ENCODE measurements at regions not wholly inside any gene's neighbourhood (a gene's known extent, or its start where the extent isn't known, plus 50 kb on each side); places are given as distances from the start of the nearest gene placed in this dataset.

DNA sequence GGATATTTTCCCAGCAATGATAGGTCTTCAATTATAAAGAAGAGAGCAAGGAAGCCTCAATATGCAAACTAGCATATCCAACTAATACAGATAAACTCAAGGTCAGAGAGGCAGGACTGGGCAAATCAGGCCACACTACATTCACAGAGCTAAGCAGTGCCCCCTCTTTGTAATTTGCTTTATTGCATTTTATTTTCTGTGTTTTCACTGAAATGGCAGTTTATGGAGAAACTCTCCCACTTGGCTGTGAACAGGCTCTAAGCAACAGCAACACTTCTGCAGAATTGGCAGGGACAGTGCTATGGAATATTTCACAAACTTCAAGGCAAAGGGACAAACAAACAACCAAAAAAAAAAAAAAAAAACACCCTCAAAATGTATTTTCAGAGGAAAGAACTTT lies 93.4 kb upstream of the SOD1 start:
- no peak for FAIRE-seq

GRCh38 chr21:31564439-31564838 lies 95.1 kb upstream of the SOD1 start:
- FAIRE-seq, result no peak

GRCh38 chr21:31560479-31560878 lies 99.0 kb upstream of the SOD1 start:
- no peak for FAIRE-seq

DNA sequence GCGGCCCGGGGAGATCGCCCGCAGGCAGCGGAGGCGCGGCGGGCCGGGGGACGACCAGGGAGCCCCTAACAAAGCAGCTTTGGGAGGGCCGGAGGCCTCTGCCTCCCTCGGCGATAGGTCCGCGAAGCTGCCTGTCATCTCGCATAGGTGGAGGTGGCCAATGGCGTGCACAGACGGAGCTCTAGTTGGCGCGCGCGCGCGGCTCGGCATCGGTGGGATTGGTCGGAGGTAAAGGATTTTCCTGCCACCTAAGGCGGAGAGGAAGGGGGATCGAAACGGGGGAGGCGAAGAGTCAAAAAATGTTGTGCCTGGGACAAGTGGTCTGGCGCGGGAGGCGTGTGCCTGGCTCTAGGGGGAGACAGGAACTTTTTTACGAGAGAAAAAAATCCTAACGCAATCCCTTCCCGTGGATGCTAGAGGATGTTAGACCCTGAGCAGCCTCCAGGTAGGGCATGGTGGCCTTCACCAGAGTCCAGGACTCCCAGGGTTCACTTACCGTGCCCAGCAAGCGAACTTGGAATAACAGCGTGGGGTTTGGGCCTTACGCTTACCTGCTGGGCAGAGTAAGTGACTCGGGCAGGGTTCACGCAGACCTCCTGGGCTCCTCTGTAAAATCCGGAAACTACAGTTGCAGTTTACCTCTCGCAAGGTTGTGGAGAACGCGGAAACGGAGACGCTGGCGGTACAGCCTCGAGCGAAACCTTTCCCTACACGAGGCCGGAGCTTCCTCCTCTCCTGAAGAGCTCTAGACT lies 99.9 kb upstream of the SOD1 start:
- FAIRE-seq, result no peak

DNA sequence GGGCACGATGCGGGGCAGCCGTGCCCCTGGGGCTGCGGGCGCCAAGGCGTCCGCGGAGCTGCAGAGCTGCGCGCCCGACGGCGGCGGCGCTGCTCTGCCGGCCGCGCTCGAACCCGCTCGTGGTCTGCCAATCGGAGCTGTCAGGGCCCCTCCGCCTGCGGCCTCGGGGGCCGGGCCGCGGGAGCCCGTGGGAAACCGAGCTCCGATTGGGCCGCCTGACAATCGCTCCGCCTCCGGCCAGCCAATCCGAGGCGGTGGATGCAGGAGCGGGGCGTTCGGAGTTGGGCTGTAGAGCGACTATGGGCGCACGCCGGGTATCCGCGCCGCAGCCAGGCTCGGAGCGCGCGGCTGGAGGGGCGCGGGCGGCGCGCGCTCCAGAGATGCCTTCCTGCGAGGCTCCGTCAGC lies 100.5 kb upstream of the SOD1 start:
- no peak for FAIRE-seq

GRCh38 chr21:31558189-31558961 lies 101.1 kb upstream of the SOD1 start:
- no peak for FAIRE-seq

DNA sequence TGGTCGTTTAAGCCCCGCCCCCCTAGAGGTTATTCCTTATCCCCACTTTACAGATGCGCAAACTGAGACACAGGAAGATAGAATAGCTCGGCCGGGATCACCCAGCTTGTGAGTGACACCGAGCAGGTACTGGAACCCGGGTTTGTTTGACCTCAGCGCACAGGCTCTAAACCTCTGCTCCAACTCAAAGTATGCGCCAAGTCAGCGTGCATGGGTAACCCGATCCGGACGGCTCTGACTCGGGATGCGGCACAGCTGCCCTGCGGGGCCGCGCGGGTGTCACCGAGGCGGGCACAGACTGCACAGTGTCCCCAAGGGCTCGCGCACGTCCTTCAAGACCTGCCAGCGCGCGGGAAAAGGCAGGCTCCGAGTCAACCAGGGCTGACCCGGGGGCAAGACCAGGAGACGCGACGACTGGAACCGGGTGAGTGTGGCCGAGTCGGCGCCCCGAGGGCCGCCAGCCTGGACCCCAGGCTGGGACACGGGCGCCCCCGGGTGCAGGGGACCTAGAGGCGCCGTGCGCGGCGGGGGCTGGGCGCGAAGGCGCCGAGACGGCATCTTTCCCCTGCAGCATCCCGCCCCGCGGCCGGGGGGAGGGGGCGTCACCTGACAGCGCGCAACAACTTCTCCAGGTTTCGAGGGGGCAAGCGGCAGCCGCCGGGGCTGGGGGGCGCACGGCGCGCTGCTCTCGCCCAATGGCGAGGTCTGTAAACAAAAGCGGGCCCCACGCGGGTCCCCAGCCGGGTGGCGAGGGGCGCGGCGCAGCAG lies 101.9 kb upstream of the SOD1 start:
- no peak for FAIRE-seq

DNA sequence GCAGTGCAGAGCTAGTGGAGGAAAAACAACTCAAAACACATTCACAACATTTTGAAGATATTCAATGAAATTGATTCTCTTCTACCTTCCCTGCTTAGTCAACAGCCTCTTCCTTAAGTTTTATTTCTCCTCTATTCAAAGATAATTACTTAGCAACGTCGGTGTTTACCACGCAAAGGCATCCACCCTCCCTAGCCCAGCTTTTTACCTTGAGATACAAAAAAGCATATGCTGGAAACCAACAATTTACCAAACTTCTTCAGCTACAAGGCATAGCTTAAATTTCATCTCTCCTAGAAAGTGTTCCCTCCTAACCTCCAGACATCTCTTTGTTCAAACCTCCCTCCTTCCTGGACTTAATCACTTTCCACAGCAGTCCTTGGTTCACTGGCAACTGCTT lies 102.8 kb upstream of the SOD1 start:
- FAIRE-seq, result no peak

- FAIRE-seq, result no peak
Measured at GRCh38 chr21:31555741-31556191, 103.7 kb upstream of the SOD1 start.

DNA sequence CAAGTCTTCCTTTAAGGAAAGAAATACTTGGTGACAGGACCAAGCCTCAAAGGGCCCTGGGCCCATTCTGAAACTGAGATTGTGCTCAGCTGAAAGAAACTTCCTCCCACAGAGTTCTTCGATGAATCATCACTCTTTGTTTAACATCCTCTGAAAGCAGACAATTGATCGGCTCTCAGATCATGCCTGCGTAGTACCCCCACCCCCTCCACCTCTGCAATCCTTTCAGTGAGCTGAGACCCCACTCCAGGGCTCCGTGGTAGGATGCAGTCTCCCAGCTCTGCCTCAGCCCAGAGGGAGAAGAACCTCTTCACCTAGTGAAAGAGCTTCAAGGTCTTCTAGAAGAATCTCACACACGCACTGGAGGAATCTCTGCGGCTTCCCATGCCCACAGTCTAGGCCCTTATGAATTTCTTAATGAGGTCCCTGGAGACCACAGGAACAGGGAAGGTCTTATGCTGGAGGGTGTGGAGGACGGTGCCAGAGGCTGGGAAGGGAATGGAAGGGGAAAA lies 104.9 kb upstream of the SOD1 start:
- no peak for FAIRE-seq

GRCh38 chr21:31553926-31554325 lies 105.6 kb upstream of the SOD1 start:
- FAIRE-seq, result no peak

DNA sequence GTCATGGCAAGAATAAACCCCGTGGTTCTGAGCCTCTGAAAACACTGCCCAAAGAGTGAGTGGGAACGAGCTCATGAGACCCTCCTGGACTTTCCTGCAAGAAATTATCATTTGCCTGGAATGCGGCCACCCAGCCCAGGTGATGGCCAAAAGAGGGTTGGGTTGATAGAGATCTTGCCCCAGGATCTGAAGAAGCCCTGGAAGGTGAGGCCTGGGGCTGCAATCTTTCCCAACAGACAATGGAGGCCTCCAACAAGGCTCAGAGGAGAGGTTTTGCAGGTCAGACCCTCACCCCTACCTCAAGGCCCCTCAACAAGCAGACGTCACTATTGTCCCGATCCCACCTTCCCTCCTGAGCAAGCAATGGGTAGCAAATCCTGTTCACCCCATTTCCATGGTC lies 106.0 kb upstream of the SOD1 start:
- FAIRE-seq, result no peak

DNA sequence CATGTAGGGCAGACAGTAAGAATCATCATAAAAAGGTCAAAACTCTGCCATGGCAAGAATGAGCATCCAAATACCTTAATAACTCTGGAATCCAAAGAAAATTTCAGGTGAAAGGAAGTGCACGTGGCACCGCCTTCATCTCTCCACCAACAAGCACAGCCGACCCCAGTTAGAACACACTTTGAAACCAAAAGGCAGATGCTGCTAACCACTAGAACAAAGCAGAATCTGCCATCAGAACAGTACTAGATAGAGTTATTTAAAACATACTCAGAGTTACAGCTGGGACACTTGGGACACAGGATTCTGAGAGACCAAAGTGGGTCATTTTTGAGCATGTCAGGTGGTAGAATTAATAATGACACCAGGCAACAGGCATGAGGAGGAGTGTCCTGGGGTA lies 106.7 kb upstream of the SOD1 start:
- FAIRE-seq, result no peak

GRCh38 chr21:31550070-31550469 lies 109.4 kb upstream of the SOD1 start:
- no peak for FAIRE-seq

GRCh38 chr21:31548688-31549087 lies 110.8 kb upstream of the SOD1 start:
- no peak for FAIRE-seq

DNA sequence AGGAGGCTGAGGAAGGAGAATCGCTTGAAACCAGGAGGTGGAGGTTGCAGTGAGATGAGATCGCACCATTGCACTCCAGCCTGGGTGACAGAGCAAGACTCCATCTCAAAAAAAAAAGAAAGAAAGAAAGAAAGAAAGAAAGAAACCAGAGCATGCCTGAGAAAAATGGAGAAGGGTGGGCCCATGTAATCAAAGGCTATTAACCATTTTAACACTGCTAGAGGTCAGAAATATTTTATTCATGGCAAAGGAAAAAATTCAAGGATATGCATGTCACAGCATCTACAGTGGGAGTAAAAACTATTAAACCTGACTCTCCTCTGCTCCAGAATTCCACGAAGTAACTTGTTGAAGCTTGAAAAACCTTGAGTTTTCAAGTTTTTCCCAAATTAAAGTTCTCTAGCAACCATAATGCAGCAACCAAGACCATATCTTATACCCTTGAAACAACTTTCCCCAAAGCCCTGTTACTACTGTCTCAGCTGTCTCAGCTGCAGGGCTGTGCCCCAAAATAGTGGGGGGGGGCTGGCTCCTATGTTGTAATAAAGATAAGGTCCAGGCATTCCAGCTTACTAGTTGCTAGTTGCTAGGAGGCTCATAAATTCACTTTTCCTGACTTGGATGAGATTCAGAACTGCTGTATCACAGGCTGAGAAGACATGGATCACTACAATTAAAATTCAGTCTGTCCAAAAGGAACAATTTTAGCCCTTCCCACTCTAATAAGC lies 112.9 kb upstream of the SOD1 start:
- no peak for FAIRE-seq

DNA sequence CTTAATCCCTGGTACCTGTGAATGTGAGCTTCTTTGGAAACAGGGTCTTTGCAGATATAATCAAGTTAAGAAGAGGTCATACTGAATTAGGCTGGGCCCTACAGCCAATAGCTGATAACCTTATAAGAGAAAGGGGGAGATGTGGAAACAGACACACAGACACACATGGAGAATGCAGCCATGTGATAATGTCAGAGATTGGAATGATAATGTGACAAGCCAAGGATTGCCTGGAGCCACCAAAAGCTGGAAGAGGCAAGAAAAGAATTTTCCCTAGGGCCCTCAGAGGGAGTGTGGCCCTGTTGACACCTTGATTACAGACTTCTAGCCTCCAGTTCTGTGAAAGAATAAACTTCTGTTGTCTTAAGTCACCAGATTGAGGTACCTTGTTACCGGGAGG lies 114.5 kb upstream of the SOD1 start:
- FAIRE-seq, result no peak

GRCh38 chr21:31543191-31543590 lies 116.3 kb upstream of the SOD1 start:
- FAIRE-seq, result no peak

DNA sequence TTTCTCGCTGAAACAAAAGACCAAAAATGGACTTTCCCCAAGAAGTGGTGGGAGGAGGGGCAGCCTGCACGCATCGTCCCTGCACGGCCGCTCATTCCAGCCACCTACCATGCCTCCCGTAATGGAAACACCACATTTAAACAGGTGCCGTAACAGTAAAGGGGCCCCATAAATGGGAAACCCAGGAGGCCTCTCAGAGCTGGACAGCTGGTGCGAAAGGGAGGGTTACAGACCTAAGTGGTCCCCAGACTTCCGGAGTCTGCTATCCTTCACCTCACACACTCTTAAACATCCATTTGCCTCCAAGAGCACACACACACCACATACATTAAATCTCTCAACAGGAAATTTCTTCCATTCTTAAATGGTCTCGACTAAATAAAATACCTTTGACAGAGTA lies 120.7 kb upstream of the SOD1 start:
- no peak for FAIRE-seq

- no peak for FAIRE-seq
Measured at GRCh38 chr21:31537872-31538576, 121.5 kb upstream of the SOD1 start.

DNA sequence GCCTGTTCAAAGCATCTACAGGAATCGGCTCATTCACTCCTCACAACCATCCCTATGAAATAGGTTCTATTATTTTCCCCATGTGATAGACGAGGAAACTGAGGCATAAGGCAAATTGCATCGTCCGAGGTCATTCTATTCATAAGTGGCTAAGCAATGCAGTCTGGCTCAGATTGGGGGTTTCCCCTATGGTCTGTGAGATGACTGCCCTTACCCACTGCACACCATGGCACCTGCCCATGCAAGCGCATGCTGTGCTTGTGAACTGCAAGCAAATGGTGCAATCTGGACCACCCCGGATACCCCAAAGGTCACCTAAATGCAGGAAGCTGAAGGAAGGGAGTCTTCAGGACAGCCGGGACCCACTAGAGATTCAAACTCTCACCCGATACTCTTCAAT lies 123.4 kb upstream of the SOD1 start:
- FAIRE-seq, result no peak

GRCh38 chr21:31531967-31532366 lies 127.5 kb upstream of the SOD1 start:
- no peak for FAIRE-seq

Data from endometrium (tissue), 2 donors.